Activated T-cell treated with anti-CD3 and anti-CD28 coated beads for 1 hour (primary cell): ENCODE measurements at regions not wholly inside any gene's neighbourhood (a gene's known extent, or its start where the extent isn't known, plus 50 kb on each side); places are given as distances from the start of the nearest gene placed in this dataset.

ENCODE experiments used
- DNase-seq: peaks from one replicate; pipeline ENCODE4 v3.0.0-alpha.2; 2020; ENCODE audit warnings: low read depth

DNA sequence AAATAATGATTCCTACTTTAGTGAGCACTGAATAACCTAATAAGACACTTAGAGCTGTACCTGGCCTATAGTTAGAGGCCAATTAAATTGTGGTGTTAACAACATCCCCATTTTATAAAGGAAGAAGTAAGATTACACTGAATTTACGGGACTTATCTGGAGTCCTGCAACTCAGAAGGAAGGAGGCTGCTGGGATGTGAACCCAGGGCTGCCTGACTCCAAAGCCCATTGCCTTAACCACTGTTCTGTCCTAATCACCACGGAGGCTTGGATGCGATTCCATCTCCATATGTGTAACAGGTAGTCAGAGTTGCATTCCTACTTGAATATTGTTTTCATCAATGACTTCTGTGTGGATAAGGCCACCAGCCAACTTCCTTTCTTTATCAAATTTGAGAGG is 168.9 kb downstream of the SOCS6 start:
- no peak for DNase-seq

DNA sequence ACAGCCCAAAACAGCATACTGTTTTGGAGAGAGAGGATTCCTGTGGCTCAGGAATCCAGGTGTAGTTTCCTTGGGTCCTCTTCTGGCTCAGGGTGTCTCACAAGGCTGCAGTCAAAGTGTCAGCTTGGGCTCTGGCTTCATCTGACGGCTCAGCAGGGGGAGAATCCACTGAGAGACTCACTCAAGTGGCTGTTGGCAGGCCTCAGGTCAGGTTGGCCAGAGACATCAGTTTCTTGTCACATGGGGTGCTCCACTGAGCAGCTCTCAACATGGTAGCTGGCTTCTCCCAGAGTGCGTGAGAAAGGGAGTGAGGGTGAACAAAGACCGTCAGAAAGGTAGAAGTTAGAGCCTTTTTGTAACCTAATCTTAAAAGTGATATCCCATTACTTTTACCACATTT is 168.4 kb downstream of the SOCS6 start:
- DNase-seq, result no peak

DNA sequence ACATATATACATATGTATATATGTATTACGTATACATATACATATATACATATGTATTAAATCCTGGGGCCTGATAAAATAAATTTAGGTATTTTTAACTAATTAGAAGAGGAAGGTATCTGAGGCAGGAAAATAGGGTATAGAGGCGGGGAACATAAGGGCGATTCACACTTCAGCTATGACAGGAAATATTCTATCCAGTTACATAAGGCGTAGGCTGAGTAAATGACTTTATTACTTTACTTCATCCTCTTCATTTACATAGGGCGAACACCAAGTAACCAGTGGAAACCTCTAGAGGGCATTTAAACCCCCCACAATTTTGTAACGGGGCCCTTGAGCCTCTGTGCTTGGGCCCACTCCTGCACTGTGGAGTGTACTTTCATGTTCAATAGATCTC is 167.5 kb downstream of the SOCS6 start:
- DNase-seq, result no peak

DNA sequence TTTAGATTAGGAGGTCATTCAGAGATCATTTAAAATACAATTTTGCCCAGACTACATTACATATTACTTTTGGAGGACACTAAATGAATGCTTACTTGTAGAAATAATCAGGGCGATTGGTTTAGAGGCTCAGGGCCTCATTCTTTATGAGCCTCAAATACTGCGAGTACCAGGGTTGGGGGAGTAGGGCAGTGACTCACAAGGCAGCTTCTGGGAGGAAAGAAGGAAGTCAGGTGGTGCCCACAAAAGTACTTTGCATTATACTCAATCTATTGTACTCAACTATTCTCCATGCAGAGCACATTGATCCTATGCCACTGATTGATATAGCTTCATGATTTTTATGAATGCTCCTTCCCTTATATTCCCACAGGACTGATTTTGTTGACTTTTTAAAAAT is 166.9 kb downstream of the SOCS6 start:
- no peak for DNase-seq

DNA sequence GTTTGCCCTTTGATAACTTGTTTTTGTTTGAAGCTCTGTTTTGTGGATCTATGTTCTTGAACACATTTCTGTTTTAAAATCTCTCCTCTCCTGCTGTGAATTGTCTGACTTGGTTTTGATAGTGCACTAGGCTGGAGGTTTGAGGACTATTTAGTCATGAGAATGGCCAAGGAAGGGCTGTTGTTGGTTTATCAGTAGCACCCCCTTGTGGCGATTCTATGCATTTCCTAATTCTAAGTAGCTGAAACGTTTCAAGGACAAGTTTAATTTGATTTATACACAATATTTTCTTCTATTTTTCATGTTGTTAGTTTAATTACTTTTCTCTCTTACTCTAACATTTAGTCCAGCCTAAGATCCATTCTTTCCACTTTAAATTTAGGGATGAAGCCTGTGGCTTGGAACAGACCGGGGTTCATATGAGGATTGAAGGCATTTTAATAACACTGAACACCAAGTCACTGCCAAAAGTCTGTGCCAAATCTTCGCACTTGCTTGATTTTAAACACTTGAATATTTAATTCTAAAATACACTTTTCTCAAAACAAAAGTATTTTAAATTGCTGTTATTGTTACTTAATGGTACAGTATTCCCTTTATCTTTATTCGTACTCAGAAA is 166.0 kb downstream of the SOCS6 start:
- DNase-seq, result no peak

DNA sequence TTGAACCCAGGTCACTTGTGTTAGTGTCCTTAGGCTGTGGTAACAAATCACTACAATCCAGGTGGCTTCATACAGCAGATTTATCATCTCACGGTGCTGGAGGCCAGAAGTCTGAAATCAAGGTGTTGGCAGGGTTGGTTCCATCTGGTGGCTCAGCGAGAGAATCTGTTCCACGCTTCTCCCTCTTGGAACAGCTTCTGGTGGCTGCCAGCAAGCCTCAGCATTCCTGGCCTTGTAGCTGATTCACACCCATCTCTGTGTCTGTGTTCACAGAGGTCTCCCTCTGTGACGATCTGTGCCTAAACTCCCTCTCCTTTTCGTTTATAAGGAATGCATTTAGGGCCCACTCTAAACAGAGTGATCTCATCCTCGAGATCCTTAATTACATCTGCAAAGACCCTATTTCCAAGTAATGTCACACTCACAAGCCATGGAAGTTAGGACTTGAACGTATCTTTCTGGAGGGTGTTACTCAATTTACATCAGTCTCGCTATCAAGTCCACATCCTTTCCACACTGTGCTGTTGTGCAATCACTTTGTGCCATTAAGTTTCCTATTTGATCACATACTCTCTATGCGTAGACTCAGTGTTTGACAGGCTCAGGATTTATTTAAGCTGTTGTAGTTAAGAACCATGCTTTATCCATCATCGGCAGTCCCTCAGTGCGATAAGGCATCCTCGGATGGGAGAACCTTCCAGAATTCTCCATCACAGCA is 164.4 kb downstream of the SOCS6 start:
- DNase-seq, result no peak

DNA sequence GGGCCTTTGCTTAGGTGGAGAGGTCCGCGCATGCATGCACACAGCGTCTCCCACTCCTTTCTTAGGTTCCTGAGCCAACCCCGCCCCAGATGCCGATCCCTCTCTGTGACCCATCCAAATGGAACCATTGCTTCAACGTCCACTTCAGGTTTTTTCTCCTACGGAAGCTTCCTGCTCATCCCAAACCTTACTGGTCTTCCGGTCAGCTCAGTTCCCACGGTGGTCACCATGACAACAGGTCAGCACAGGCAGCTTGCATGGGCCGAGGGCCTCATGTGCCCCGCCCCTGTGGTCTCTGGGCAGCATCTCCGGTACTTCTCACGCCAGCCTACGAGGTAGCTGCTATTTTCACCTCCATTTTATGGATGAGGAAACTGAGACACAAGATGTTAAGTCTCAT is 163.7 kb downstream of the SOCS6 start:
- no peak for DNase-seq

DNA sequence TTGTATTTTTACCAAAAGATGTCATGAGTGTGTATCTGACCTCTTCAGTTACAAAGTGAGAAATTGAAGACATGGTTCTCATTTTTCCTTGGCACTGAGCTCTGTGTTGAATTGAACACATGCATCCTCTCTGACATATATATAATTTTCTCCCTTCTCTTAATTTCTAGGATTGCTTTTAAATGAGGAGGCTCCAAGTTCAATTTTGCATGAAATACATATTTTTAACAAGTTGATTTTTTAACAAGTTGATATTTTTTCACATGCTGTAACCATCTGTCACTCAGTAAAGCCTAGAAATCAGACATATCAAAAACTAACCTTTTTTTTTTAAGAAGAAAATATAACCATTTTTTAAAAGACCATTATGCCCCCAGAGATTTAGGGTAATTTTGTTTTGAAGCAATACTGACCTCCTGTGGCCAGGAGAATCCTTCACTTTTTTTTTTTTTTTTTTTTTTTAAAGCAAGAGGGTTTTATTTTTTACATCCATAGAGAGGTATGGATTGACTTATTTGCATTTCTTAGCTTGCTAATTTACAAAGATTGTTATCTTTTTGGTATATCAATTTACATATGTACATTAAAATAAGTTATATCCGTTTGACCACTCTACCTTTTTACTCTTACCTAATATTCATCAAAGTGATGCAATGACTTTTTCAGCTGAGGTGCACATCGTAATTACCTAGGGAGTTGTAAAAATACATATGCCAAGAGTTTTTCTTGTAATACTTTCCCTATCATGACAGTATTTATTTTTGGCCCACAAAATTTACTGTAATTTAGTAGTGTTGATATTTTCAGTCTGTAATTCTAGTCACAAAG is 161.8 kb downstream of the SOCS6 start:
- no peak for DNase-seq

DNA sequence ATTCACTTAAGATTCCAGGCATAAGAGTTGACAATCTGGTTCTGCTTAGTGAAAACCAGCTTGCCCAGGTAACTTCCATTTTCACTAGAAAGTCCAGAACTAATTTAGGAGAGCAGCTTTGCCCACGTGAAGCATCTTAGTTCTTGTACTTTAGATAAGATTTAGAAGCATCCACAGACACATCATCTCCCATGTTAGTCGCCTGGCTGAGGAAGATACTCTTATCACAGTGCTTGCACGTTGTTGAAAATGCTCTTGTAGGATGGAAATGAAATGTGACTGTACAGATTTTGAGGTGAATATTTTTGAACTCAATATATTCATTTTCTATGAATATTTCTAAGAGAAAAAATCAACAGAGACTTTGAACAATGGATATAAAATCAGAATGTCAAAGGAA is 159.7 kb downstream of the SOCS6 start:
- DNase-seq, result no peak

DNA sequence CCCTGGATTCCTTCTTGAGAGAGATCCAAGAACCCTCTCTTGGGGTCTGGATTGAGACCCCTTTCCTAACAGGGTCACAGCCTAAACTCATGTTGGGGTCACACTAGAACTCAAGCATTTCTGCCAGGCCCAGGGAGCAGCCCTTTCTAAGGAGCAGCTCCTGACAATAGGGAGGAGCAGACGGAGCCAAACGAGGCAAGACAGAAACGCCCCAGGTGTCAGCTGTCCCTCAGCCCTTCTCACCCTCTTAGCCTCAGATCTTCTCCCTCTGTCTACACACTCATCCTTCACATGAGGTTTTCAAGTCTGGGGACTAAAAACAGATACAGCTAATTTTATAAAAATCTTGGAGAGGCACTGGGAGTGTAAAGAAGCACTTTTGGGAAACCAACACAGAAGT is 157.2 kb downstream of the SOCS6 start:
- DNase-seq, result no peak

DNA sequence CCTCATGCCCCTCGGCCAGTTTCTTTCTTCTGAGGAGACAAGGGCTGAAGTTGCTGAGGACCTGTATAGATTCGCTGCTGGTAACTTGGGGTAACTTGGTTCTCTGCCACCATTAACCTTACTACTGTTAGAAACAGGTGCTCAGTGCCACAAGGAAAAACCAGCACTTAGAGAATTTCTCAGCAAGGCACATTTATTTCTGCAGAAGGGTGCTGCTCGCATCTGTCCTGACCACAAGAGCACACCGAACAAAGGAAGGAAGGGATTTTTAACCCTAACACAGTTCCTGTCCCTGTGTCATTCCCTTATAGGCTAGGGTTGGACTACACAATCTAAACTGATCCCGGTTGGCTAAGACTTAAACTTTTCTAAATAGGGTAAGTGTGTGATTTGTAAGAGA is 154.1 kb downstream of the SOCS6 start:
- DNase-seq, result no peak

DNA sequence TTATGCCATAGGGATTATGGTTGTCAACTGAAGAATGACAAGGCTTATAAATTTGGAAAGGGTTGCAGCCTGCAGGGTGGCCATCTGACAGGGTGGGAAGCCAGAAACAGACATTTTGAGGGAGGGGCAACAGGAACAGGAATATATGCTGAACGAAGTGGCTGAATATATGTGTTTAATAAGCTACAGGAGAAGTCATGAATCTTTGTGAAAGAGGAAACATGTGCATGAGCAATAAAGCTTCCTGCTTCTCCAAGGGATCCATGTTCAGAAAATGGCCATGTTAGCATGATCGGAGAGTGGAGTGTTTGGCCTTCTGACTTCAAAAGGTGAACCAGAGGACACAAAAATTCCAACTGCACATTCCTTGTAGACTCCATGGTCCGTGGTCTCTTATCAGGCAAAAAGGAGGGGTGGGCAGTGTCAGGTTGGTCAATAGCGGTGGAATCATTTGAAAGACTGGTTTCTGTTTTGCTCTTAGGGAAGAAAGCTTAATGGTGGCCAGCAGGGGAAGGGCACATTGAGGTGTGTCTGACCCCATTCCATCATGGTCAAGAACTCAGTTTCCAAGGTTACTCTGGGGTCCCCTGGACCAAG is 144.1 kb downstream of the SOCS6 start:
- no peak for DNase-seq

DNA sequence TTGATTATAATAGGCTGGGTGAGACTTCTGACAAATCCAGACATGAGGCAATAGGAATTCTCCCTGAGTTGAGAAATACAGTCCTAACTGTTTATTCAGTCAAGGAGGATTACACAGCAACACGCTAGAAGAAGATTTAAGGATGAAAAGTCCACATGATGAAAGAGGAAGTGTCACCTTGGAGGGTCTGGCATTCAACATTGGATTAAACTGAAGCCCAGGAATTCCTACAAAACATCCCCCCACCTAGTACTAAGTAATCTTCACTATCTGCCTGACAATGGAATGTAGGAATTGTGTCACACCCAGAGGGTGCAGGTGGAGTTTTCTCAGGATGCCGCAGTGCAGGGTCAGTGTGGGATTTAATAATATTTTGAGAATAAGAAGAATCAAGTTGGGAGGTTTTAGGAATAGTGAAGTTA is 142.4 kb downstream of the SOCS6 start:
- DNase-seq, result no peak

DNA sequence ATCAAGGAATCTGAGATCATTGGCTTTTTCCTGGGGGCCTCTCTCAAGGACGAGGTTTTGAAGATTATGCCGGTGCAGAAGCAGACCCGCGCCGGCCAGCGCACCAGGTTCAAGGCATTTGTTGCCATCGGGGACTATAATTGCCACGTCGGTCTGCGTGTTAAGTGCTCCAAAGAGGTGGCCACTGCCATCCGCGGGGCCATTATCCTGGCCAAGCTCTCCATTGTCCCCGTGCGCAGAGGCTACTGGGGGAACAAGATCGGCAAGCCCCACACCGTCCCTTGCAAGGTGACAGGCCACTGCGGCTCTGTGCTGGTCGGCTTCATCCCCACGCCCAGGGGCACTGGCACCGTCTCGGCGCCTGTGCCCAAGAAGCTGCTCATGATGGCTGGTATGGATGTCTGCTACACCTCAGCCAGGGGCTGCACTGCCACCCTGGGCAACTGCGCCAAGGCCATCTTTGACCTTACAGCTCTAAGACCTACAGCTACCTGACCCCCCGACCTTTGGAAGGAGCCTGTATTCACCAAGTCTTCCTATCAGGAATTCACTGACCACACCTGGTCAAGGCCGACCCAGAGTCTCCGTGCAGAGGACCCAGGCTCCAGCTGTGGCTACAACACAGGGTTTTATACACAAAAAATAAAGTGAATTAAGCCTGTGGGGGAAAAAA is 141.8 kb downstream of the SOCS6 start:
- DNase-seq, result no peak

DNA sequence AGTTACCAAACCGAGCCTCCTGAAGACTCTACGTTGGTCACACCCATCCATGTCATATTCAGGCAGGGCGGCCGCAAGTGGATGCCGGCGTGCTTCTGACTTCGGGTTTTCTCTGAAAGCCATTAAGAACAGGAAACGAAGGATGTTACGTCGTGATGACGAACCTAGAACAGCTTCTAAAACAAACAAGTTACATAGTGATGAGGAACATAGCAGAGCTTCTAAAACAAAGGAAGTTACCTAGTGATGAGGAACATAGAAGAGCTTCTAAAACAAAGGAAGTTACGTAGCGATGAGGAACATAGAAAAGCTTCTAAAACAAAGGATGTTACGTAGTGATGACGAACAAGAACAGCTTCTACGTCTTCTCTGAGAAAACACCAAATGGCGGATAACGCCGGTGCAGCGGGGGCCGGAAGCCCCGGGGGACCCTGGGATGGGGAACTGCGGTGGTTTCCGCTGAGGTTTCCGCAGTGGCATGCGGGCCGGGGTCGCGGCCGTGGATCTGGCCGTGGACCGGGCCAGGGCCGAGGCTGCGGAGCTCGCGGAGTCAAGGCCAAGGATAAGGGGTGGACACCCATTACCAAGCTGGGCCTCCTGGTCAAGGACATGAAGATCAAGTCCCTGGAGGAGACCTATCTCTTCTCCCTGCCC is 141.1 kb downstream of the SOCS6 start:
- DNase-seq, result no peak

DNA sequence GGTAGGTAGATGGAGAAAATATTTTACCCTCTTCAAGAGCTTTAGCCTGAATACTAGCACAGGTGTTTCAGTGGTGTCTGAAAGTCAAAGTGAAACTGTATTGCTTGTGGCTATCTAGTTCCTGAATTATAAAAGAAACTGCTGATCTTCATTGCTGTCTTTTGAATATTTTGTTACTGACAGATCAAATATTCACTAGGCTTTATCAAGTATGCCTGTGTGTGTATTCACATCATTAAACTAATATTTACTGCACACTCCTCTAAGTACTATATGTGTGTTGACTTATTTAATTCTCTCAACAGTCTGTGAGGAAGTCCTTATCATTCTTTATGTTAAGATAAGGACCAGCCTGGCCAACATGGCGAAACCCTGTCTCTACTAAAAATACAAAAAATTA is 139.6 kb downstream of the SOCS6 start:
- no peak for DNase-seq

DNA sequence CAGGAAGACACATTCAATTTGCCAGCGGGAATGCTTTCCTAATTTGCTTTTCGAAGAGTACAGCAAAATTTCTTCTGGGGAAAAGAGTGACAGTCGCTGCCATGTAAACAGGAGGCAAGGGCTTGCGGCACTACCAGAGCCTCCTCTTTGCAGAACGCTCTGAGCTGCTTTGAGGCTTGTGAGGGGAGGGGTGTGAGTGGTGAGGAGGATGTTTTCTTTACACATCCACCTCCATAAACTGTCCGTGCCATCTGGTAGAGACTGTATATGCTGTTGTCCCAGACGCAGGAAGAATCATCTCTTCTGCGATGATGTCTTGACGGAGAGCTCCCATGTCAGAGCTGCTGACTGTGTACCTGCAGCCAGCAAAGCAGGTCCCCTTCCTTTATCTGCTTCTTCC is 138.0 kb downstream of the SOCS6 start:
- no peak for DNase-seq

DNA sequence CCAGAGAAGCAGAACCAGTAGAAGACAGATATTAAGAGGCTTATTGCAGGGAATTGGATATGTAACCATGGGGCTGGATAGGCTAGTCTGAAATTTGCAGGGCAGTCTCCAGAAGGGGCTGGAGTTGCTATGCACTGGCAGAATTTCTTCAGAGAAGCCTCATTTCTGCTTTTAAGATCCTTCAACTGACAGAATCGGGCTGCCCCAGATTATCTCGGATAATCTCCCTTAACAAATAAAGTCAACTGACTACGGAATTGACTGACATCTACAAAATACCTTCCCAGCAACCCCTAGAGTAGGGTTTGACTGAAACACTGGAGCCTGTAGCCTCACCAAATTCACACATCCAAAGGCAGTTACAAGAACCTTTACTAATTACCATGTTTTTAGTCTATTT is 136.4 kb downstream of the SOCS6 start:
- no peak for DNase-seq

DNA sequence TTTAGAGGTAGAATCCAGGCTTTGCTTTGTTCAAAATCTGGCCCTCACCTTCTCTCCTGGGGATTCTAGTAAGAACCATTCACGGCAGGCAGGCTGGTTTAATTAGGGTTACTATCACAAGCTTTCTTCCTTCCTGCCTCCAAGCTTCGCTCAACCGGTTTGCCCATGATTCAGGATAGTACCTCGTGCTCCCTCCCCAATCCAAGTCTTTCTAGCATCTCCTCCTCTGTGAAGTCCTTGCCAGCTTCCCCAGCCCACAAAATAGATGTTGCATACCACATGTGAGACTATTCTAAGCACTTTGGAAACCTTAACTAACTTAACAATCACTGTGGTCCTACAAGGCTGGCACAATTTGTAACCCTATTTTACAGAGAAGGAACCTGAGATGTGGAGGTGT is 135.1 kb downstream of the SOCS6 start:
- DNase-seq, result no peak

DNA sequence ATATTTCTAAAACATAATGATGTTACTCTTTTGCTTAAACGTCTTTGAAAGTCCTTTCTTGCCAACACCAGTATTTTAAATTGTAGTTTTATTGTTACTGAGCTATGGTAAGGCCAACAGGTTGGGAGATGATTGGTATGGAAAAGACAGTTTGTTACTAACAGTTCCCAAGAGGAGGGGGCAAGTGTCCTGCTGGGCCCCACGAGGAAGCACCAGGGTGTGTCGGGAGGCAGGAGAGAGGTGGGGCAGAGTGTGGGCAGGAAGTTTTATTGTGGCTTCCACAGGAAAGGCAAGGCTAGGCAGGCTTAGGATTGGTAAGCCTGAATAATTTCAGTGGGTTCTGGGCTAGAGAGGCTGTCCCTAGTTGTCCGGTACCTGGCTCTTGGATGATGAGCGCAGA is 134.3 kb downstream of the SOCS6 start:
- no peak for DNase-seq

DNA sequence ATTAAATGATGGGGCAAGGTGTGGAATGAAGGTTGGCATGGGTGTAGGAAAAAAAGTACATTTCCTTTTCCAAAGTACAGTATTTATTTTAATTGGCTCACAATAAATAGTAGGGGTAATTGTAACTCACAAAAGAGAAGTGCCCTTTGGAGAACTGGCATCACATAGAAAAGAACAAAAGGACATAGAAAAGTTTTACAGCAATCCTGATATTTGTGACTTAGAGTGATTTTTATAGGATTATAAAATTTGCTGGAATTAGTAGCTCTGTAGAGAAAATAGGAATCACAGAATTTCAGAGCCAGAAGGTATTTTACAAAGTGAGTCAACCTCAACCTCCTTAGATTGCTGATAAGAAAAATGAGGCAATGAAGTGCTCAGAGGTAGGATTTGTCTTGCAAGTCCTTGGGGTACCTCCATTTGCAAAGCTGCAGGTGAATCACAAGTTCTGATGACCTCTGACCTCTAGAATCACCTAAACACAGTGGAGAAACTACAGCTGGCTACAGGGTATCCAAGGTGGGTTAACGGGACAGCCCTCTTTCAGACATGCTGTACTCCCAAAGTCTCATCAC is 133.6 kb downstream of the SOCS6 start:
- DNase-seq, result no peak
